Left cardiac atrium (tissue), 4 donors: ENCODE measurements at regions not wholly inside any gene's neighbourhood (a gene's known extent, or its start where the extent isn't known, plus 50 kb on each side); places are given as distances from the start of the nearest gene placed in this dataset.

Experiments
- ATAC-seq, 2 donors: fragments of 200-7000 bp; cut with Tn5 transposase; one replicate each; pipeline ENCODE4 v1.9.1; 2020; ENCODE audit warnings: mild to moderate bottlenecking in 2 of 2, moderate library complexity in 2 of 2
- DNase-seq: peaks from one replicate; pipeline ENCODE4 v3.0.0-alpha.2; 2020
- intact Hi-C, 2 donors: fragments of 100-400 bp; cut with DNase I; formaldehyde crosslinking; loops; one replicate each; pipeline versions ENCODE4 v1.14.1 to v1.15.1; 2022 to 2023
- donor health status: DM: no; HTN: yes; CAD: no.
- donor health status: DM: no; HTN: yes; CAD: no; lungs with severe emphysema.
- donor health status: DM: yes; HTN: yes; CAD: no.
- donor health status: Dilated cardiomyopathy.

DNA sequence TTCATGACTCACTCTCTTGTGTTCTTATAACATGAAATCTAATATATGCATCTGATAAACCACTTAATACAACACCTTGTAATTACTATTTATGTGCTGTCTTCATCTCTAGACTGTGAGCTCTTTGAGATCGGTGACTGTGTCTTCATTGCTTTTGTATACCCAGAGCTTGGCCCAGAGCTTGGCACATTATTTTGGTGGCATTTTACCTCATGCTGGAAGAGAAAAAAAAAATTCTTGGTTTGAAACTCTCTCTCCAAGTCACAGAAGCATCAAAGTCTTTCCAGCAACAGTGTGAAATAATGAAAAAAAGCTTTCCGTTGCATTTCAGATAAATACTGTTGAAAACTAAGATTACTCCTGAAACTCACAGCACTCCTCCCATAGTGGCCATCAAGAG lies 451.6 kb downstream of the NUF2 start:
- DNase-seq (no peak), ATAC-seq (no peak)
- intact Hi-C loops, result no loop called here

DNA sequence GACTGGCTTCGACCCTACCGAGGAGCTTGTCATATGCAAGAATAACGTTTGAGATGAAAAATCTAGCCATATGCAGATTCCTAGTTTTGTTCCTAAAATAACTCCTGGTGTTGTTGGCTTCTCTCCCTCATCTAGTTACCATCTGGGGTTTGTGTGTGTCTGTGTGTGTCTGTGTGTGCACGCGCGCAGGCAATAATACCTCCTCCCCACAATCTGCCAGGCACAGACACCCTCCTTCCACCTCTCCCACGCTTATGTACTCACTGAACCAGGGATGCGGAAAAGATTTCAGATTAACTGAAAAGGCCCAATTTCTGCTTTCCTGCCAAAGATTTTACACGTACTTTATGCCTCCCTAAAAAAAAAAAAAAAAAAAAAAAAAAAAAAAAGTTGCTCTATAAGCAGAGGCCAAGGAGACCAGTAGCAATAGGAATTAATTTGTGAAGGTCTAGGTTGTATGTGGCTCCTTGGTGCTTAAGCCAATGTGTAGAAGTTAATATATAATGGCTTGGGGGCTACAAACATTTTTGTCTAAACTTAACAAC lies 452.7 kb downstream of the NUF2 start:
- intact Hi-C loops, result no loop called here
- peak in 1 of 2 donors; percentile 95 for ATAC-seq
- no peak for DNase-seq

DNA sequence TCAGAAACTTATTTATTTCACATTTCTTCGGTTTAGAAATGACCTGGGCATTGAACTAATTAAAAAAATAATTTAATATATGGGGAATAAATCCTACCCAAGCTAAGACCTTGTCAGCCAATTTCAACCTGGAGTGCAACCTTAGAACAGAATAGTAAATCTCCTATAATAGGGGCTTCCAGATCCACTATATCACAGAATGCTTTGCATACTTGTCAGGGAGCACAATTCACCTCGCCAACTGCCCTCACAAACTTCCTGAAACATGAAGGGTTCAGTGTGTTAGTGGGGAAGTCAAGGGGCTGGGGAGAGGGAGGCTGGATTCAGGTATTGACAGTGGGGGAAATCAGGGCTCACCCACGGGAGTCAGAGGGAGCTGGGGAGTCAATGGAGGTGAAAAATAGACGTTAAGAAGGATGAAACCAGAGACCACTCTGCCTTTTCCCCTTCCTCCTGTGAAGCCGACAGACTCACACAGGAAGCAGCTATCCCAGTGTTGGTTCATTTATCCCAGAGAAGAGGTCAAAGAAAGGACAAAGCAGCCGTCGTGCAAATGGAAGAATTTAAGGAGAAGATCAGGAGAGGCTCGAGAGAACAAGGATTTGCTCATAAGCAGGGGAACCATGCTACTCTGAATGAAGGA lies 453.3 kb downstream of the NUF2 start:
- intact Hi-C loops, result no loop called here
- DNase-seq (no peak), ATAC-seq (no peak)

DNA sequence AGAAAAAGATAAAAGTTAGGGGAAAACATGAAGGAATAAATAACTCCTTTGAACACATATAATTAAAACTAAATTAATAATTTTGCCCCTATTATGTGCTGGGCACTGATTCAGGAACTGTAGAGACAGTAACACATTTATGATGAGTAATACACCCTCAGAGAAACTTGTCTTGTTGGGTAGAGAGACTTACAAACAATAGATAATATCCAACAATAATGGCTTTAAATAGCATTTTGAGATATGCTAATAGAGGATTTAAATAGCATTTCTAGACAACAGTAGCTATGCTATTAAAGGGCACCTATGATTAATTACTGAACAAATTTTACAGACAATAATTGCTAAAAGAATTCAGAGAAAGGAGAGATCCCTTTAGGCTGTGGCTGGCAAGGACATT lies 455.5 kb downstream of the NUF2 start:
- intact Hi-C loops, result no loop called here
- no peak for ATAC-seq

DNA sequence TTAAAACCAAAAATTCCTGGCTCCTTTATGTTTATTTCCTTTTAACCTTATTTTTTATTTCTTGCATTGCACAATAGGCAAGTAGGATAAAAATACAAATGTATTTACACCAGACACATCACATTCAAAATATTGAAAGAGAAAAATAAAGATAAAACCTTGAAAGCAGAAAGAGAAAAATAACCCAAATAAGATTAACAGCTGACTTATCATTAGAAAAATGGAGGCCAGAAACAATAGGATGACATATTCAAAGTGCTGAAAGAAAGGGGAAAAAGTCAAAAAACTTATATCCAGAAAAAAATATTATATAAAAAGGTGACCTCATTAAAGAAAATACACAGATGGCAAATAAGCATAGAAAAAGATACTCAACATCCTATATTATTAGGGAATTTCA lies 459.4 kb downstream of the NUF2 start:
- intact Hi-C loops, result no loop called here
- DNase-seq, result no peak
- no peak for ATAC-seq

More for the DNA sequence above, 455.5 kb downstream of the NUF2 start:
- DNase-seq, result no peak

DNA sequence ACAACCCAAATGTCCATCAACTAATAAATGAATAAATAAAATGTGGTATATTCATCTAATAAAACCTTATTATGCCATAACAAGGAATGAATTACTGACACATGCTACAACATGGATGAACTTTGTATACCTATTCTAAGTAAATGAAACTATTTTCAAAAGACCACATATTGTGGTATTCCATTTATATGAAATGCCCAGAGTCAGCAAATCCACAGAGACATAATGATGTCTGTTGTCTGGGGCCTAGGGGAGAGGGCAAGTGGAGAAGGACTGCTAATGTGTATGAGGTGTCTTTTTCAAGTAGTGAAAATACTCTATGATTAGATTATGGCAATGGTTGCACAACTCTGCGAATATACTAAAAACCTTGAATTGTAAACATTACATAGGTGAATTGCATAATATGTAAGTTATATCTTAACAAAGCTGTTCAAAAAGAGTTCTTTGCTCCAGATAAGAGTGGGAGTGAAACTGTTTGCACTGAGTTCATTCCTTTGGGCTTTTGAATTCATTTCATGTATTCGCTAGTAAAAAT lies 464.2 kb downstream of the NUF2 start:
- intact Hi-C loops, result no loop called here
- DNase-seq, result no peak
- ATAC-seq, result no peak

DNA sequence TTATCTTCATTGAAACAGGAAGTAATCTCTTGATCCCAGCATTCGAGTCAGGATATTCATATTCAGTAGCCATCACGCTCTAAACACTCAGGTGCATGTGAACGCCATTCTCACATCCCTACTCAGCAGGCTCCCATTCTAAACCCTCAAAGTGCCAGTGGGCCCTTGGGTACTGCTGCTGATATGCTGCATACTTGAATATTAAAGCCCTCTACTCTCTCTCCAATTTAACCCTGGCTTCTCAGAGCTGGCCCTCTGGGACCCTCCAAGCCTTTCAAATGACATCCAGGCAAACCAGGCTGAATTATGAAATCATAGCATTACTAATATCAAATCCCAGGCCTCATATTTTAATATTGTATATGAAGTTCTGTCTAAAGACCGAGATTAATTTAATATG lies 468.2 kb downstream of the NUF2 start:
- intact Hi-C loops, result no loop called here
- ATAC-seq (no peak), DNase-seq (no peak)

DNA sequence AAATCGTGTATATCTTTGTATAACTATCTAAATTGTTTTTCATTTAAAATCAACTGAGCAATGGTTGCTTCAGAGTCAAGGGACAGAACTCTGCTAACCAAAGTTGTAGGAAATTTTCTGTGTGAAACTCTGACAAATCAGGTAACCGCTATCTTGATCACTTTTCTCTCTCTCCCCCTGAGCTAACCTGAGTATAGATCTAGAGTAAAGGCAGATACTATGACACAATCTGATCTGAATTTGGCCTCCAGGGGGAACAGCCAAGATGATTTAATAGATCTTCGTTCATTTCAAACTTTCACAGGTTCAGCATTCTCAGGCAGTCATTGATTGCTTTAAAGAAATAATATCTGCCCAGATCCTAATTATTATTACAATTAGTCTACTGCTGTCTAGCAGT lies 472.8 kb downstream of the NUF2 start:
- ATAC-seq (no peak), DNase-seq (no peak)
- intact Hi-C loops, result no loop called here

DNA sequence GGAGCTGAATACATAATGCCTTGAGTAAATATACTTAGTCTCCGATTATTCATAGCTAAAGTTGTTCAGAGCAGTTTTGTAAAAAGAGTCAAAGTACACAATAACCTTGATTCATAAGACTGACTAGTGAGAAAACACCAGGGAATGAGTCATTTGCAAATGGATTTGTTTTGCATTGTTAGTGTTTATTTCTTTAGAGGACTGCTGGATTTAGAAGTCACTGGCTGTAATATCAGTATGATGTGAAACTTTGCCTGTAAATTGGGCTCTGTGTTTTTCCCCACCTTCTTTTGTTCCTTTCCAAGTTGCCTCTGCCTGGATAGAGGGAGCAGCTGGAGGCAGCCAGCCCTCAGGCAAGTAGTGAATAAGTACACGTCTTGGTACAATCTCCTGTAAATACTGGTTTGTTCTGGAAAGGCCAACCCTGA lies 474.7 kb downstream of the NUF2 start:
- peak in 1 of 2 donors; percentile 51 for ATAC-seq

DNA sequence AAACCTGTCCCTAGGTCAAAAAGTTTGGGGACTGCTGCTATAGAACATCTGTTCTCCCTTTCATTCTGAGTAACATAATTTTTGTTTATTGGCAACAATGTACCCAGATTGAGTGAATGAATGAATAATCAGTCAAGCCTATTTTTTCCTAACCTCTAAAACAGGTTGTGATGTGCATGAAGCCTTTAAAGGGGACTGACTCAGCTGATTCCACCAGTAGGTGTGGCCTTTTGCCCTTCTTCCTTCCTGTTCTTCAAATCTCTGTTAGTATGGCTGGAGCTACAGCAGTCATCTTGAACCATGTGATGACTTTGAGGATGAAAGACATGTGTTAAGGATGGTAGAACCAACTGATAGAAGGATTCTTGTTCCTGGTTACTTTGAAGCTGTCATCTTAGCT lies 476.1 kb downstream of the NUF2 start:
- DNase-seq (no peak), ATAC-seq (no peak)
- intact Hi-C loops, result no loop called here

More for the DNA sequence above, 474.7 kb downstream of the NUF2 start:
- no peak for DNase-seq
- intact Hi-C loops, result no loop called here

DNA sequence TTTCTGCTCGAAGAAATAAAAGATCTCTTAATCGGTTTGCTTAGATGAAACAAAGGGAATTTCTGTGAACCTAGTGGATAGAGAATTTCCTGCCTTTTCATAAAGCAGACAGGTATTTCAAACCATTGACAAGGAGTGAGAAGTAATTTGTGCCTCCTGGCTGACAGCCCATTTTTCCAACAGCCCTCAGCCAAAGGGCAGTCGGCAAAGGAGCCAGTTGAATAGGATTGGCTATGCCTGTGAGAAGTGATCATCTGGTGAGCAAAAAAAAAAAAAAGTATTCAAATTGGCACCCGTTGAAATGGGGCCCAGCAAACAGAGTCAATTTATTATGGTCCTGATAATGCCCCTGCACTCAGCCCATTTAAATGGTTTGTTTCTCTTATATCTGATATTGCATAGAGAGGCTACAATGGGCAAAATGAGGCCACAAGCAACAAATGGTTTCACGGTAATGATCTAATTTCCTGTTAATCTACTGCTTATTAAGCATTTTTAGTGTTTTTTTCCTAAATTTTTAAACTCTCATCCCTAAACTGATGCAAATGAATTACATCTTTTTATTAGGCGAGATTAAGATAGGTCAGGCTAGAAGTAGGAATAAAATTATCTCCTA lies 477.5 kb downstream of the NUF2 start:
- intact Hi-C loops, result no loop called here
- DNase-seq, result no peak
- no peak for ATAC-seq

DNA sequence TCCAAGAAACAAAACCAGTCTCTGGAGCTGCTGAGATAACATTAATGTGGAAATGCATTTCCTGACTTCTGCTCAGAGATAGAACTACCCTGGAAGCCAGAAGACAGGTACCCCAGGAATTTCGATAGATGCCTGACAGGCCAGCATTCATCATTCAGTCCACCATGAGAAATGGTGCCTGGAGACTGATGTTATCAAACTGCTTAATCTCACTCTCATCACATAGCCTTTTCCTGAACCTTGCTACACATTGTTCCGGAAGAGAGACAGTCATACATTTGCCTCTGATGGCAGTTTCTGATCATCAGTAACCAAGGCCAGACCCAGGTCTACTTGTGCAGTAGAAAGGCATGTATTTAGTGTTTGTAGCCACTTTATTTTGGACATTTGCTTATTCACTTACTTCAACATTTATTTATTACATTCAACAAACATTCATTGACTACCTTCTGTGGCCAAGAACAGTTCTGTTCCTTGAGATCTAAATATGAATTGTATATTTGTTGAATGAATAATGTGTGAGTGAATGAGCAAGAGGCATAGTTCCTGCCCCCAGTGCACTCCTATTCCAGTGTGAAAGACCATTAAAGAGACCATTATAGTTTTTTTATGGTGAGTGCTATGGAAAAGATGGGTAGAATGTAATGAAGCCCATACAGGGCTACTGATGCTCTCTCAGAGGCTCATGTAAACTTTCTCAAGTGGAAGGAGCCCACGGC lies 485.7 kb downstream of the NUF2 start:
- intact Hi-C loops, result no loop called here
- no peak for ATAC-seq

DNA sequence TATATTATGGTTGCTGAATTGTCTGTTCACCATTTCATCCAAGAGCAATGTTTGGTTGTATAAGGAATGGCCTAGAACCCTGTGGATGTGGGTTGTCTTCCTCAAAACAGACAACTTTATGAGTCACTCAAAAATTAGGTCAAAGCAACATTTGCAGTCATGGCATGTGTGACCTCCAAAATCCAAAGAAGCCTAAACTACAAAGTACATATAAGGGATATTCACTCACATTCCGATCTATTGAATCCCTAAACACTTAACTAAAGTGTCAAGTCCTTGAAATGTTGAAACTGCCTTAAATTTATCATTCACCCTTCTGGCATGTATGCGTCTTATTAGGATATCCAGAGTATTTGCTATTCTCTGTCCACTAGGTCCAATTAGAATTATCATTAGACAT lies 491.5 kb downstream of the NUF2 start:
- DNase-seq (no peak), ATAC-seq (no peak)
- intact Hi-C loops, result no loop called here

More for the DNA sequence above, 485.7 kb downstream of the NUF2 start:
- DNase-seq, result no peak

DNA sequence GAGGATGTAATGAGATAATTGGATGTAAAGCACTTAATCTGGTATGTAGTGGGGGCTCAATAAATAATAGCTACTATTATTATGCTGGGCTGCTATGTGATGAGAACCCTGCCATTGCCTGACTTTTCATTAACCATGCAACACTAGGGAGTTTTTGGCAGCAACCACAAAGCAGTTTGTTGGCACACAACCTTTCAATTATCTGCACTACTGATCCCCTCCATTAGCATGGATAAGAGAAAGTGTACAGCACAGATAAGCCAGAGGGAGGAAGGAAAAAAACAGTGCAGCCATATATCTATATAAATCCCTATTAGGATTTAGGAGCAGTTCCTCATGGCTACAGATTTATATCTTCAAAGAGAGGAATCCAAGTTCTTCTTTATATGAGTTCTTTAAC lies 498.5 kb downstream of the NUF2 start:
- ATAC-seq (no peak), DNase-seq (no peak)
- intact Hi-C loops, result no loop called here

DNA sequence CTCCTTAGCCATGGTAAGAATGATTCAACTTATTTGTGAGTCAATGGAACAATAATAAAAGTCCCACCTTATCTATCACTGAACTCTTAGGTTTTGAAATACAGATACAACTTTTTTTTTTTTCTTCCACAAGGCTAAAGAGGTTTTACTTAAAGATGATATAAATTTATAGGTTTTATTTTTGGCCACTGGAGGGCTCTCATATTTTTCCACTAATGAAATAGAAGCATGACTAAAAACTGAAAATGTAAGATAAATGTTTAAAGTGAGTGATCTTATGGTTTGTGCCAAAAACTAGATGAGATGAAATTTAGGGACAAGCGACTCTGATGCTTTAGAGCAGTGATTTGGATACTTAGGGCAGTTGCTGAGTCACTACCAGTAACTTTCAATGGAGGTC lies 499.0 kb downstream of the NUF2 start:
- no peak for ATAC-seq
- intact Hi-C loops, result no loop called here
- no peak for DNase-seq

DNA sequence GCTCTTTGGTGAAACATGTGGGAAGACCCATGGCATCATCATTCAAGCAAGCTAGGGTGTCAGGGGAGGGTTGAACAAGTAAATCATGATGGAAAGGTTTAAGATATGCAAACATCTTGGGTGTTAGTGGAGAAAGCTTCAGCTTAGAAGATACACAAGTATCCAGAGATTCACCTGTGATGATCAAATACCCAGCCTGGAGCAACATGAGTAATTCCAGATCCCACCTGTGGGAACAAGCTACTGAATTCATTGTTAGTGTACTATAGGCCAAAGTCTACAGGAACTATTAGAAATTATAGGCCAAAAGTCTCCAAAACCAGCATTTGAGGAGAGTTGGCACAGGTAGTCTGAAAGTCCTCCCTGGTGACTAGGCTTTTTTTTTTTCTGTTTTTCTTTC lies 499.9 kb downstream of the NUF2 start:
- intact Hi-C loops, result no loop called here
- ATAC-seq, result no peak
- no peak for DNase-seq

DNA sequence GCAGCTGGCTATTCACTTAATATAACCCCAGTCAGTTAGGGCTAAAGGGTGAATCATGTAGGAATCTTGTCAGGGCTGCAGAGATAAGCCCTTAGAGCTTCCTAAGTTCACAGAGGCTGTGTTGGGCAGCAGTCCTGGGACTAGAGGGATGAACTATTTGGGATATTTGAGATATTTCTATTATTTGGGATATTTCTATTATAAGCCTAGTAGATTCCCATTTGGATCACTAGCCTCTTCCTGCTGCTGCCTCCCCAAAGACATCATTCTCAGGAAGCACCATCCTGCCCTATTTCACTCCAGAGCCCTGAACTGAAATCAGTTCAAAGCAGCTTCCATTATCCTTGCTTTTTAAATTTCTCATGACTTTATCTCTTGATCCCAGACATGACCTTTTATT lies 501.3 kb downstream of the NUF2 start:
- intact Hi-C loops, result no loop called here
- peak in 1 of 2 donors; percentile 89 for ATAC-seq
- no peak for DNase-seq

DNA sequence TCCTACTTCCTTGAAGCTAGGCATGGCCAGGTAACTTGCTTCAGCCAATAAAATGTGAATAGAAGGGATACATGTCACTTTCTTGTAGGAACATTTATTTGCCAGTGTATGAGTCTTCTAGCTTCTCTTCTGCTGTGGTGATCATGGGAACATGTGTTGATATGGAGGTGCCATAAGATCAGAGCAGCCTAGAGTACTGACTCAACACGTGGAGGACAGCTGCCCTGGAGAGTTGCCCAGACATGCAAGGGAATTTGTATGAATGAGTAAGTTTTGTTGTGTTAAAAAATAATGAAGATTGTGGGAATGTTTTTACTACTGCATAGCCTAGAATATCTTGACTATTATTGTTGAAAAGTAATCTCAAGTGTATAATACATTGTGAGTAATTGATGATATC lies 502.3 kb downstream of the NUF2 start:
- ATAC-seq (peak in 1 of 2 donors; percentile 93), DNase-seq (peak; percentile 61)
- intact Hi-C loops, result no loop called here

DNA sequence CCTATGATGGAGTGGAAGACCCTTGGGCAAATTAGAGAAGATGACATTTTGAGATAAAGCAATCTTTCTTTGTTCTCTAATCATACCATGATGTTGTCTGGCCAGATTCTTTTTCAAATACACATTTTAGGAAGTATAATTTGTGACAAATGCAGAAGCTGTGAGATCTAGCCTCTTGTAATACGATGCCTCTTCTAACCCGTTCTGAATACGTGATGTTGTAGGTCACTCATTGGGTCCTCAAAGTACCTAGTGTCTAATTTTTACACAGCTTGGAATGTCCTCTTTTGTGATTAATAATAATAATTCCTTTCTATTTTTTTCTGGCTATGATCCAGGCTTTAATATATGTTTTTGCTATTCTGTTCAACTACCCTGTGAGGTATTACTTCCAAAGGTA lies 502.7 kb downstream of the NUF2 start:
- ATAC-seq (peak in 1 of 2 donors; percentile 12), DNase-seq (no peak)
- intact Hi-C loops, result no loop called here

DNA sequence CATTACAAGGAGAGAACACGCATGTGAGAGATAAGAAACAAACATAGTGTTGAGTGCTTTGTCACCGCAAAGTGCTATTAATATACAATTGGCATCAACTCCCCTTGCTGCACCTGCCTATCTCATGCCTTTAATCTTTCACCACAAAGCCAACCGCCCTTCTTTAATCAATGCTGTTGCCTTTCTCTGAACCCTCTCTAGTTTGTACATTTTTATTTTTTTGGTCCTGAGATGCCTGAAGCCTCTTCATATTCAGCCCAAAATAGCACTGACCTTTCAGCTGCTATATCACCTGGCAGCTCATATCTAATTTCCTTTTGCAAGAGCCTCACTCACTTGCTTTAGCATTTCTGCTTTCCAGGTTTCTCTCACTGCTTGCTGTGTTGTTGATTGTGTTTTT lies 504.7 kb downstream of the NUF2 start:
- ATAC-seq, result no peak
- no peak for DNase-seq
- intact Hi-C loops, result no loop called here
